ENCODE measurements at regions not wholly inside any gene's neighbourhood (a gene's known extent, or its start where the extent isn't known, plus 50 kb on each side); places are given as distances from the start of the nearest gene placed in this dataset.

DNA sequence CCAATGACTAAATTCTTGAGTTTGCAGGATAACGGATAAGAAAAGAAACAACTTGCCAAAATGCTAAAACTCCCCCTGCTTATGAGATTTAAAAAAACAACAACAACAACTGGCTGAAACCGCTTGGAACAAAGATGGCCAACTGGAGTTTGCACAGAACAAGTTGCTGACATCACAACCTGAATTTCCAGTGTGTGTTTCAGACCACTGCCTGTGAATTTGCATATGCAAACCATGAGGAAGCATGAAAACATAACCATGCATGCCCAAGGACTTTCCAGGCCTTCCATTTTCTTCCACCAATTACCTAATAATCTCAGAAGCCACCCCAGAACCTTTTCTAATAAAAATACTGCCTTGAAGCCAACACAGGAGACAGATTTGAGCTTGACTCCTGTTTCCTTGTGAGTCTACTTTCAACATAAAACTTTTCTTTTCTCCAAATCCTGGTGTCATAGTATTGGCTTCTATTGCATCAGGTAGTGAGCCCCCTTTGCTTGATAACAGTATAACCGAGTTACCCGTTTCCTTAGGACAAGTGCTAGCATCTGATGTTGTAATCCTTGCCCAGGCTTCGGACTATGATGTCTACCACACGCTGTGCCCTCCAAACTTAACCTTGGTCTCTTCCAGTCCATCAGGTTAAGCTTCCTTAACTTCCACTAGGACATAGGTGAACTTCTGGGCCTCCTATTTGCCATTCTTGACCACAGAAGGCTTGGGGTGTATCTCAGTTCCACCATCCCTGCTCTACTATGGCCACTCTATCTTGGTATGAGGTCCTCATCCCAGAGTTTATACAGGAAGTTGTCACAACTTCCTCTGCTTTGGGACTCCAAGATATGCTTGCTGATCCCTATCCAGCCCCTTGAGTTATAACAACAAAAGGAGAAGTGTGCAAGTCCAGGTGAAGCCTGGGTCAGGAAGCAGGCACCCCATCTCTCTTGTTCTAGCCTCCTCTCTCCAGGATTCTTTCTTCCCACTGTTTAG lies 385.5 kb upstream of the INTU start:
- no peak for TF ChIP-seq POLR2A (IDR thresholded peaks at IDR 0.05)
- TF ChIP-seq POLR2AphosphoS5 (IDR thresholded peaks at IDR 0.05; ENCODE audit: insufficient read depth in 1 of 2, low read depth in 1 of 2) = no peak
